Keratinocyte (primary cell): ENCODE measurements at regions not wholly inside any gene's neighbourhood (a gene's known extent, or its start where the extent isn't known, plus 50 kb on each side); places are given as distances from the start of the nearest gene placed in this dataset.

Experiments used
- DNase-seq: peaks from one replicate; pipeline ENCODE4 v3.0.0-alpha.2; 2011; ENCODE audit warnings: low read depth, missing footprints, low spot score
- FAIRE-seq: peaks from 2 replicates; lab custom pipeline; 2011; peaks lifted over from hg19 to GRCh38; lab: Jason Lieb, UNC
- H2AFZ ChIP-seq: 2 replicates; pipeline ENCODE4 v1.6.0; 2012; ENCODE audit warnings: low read length, control low read depth, inconsistent platforms; ENCODE audit not compliant: control insufficient read depth
- H3K27ac ChIP-seq: 2 replicates; pipeline ENCODE4 v1.5.1; 2011; ENCODE audit warnings: low read length; ENCODE audit not compliant: control insufficient read depth, insufficient read depth
- H3K27me3 ChIP-seq: 3 replicates; pipeline ENCODE4 v1.6.0; 2011; ENCODE audit warnings: low read length; ENCODE audit not compliant: control insufficient read depth, insufficient read depth; ENCODE audit errors: extremely low read depth
- H3K36me3 ChIP-seq, 2 experiments: 2 replicates in 1 of 2; 3 replicates in 1 of 2; pipeline ENCODE4 v1.5.1; 2011; ENCODE audit warnings: low read length in 2 of 2, mild to moderate bottlenecking in 1 of 2; ENCODE audit not compliant: control insufficient read depth in 2 of 2, insufficient read depth in 2 of 2; ENCODE audit errors: extremely low read depth in 1 of 2
- H3K4me1 ChIP-seq: 3 replicates; pipeline ENCODE4 v1.5.1; 2011; ENCODE audit warnings: low read length; ENCODE audit not compliant: control insufficient read depth, insufficient read depth; ENCODE audit errors: extremely low read depth
- H3K4me2 ChIP-seq: 3 replicates; pipeline ENCODE4 v1.6.0; 2011; ENCODE audit warnings: low read depth, low read length; ENCODE audit not compliant: control insufficient read depth, insufficient read depth; ENCODE audit errors: extremely low read depth
- H3K4me3 ChIP-seq, 3 experiments: fragments of 200-600 bp in 1 of 3; sonication (generic) in 1 of 3; 2 replicates in 2 of 3; 3 replicates in 1 of 3; pipeline ENCODE4 v1.5.1; 2011 to 2016; ENCODE audit warnings: low read length in 3 of 3, mild to moderate bottlenecking in 3 of 3, control low read depth in 2 of 3, inconsistent platforms in 1 of 3, low read depth in 1 of 3, mixed read lengths in 1 of 3, mixed run types in 1 of 3, moderate library complexity in 1 of 3; ENCODE audit not compliant: control insufficient read depth in 2 of 3, insufficient read depth in 2 of 3; ENCODE audit errors: extremely low read depth in 1 of 3
- H3K79me2 ChIP-seq: 2 replicates; pipeline ENCODE4 v1.6.0; 2012; ENCODE audit warnings: low read length; ENCODE audit not compliant: control insufficient read depth, insufficient read depth
- H3K9ac ChIP-seq: 3 replicates; pipeline ENCODE4 v1.6.0; 2011; ENCODE audit warnings: low read length; ENCODE audit not compliant: control insufficient read depth, insufficient read depth; ENCODE audit errors: extremely low read depth
- H3K9me1 ChIP-seq: 3 replicates; pipeline ENCODE4 v1.6.0; 2011; ENCODE audit warnings: low read length; ENCODE audit not compliant: control insufficient read depth, insufficient read depth; ENCODE audit errors: extremely low read depth
- H3K9me3 ChIP-seq: 2 replicates; pipeline ENCODE4 v1.5.1; 2012; ENCODE audit warnings: low read depth, low read length; ENCODE audit not compliant: control insufficient read depth
- H4K20me1 ChIP-seq: 3 replicates; pipeline ENCODE4 v1.6.0; 2011; ENCODE audit warnings: low read length; ENCODE audit not compliant: control insufficient read depth, insufficient read depth; ENCODE audit errors: extremely low read depth
- EZH2 ChIP-seq: IDR thresholded peaks from one replicate; pipeline ENCODE4 v1.6.1; 2012; ENCODE audit warnings: inconsistent platforms, mild to moderate bottlenecking, low read length, moderate library complexity
- dilution Hi-C: fragments of 300-500 bp; cut with MboI; formaldehyde crosslinking; loops from one replicate; pipeline ENCODE4 v1.7.0; 2020; ENCODE audit warnings: low sequenced_read_pairs; ENCODE audit not compliant: extremely low pct_ligation_motif_present
- TF ChIP-seq, protein P1 (sequence below), 3 experiments: IDR thresholded peaks in 1 of 3; conservative IDR thresholded peaks in 1 of 3; optimal IDR thresholded peaks in 1 of 3; 2 replicates in 2 of 3; 3 replicates in 1 of 3; pipeline versions ENCODE3 to v1.5.1; 2011; ENCODE audit warnings: low read length in 3 of 3, mild to moderate bottlenecking in 3 of 3, moderate library complexity in 2 of 3, control low read depth in 1 of 3, inconsistent platforms in 1 of 3; ENCODE audit not compliant: insufficient read depth in 2 of 3; ENCODE audit errors: extremely low read depth in 1 of 3

DNA sequence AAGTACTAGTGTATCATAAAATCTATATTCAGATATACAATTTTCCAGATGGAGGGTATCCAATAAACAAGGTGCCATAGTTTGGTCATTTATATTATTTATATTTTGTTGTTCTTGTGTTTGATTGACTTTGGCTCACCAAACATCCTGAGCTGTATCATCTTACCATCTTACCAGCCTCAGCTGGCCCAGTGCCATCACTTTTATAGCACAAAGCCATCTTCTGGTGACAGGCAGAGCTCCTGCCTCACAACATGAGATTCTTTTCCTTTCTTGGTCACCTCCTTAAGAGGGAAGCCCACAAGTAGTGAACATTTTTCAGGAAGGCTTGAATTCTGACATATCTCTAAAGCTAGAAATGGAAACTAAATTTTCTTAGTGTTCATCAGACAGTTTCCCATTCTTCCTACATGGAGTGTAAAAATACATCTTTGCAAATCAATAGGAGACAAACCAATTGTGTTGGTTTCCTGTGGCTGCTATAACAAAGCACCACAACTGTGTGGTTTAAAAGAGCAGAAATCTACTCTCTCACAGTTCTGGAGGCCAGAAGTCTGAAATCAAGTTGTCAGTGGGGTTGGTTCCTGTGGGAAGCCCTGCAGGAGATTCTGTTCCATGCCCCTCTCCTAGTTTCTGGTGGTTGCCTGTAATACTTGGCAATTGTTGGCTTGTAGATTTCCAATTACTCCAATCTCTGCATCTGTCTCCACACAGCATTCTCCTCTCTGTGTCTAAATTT, 341.8 kb downstream of the MAN2A1 start:
- H4K20me1 ChIP-seq, result no peaks in the 10 kb centered on the region
- no peak overlapping the region for H3K4me2 ChIP-seq
- TF ChIP-seq, protein P1, sequence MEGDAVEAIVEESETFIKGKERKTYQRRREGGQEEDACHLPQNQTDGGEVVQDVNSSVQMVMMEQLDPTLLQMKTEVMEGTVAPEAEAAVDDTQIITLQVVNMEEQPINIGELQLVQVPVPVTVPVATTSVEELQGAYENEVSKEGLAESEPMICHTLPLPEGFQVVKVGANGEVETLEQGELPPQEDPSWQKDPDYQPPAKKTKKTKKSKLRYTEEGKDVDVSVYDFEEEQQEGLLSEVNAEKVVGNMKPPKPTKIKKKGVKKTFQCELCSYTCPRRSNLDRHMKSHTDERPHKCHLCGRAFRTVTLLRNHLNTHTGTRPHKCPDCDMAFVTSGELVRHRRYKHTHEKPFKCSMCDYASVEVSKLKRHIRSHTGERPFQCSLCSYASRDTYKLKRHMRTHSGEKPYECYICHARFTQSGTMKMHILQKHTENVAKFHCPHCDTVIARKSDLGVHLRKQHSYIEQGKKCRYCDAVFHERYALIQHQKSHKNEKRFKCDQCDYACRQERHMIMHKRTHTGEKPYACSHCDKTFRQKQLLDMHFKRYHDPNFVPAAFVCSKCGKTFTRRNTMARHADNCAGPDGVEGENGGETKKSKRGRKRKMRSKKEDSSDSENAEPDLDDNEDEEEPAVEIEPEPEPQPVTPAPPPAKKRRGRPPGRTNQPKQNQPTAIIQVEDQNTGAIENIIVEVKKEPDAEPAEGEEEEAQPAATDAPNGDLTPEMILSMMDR (optimal IDR thresholded peaks at IDR 0.05 in 1 of 3, IDR thresholded peaks at IDR 0.05 in 1 of 3, conservative IDR thresholded peaks at IDR 0.05 in 1 of 3; ENCODE audit: extremely low read depth in 1 of 3, insufficient read depth in 2 of 3, low read length in 3 of 3), result no peak
- TF ChIP-seq EZH2, result no peak
- DNase-seq (no peak), FAIRE-seq (no peak)
- dilution Hi-C loops, result no loop called here
- no peaks in the 10 kb centered on the region for H3K79me2 ChIP-seq
- no peaks in the 10 kb centered on the region for H3K9me1 ChIP-seq
- no peaks in the 10 kb centered on the region for H3K36me3 ChIP-seq
- H3K9ac ChIP-seq, result no peak overlapping the region
- H3K27me3 ChIP-seq, result no peaks in the 10 kb centered on the region
- no peak overlapping the region for H2AFZ ChIP-seq
- H3K4me1 ChIP-seq, result no peaks in the 10 kb centered on the region
- no peak overlapping the region for H3K4me3 ChIP-seq
- no peak overlapping the region for H3K27ac ChIP-seq
- no peaks in the 10 kb centered on the region for H3K9me3 ChIP-seq

GRCh38 chr5:110032376-110032775, 342.6 kb downstream of the MAN2A1 start:
- Histone ChIP-seq H3K9me3 (no peaks in the 10 kb centered on the region), H3K36me3 (no peaks in the 10 kb centered on the region), H3K9ac (no peak overlapping the region), H2AFZ (no peak overlapping the region), H3K4me1 (no peaks in the 10 kb centered on the region), H3K4me3 (no peak overlapping the region), H3K27me3 (no peaks in the 10 kb centered on the region), H3K79me2 (no peaks in the 10 kb centered on the region), H3K4me2 (no peak overlapping the region), H3K9me1 (no peaks in the 10 kb centered on the region), H3K27ac (no peak overlapping the region), H4K20me1 (no peaks in the 10 kb centered on the region)
- dilution Hi-C loops, result no loop called here
- DNase-seq, result no peak
- TF ChIP-seq, protein P1 (optimal IDR thresholded peaks at IDR 0.05 in 1 of 3, IDR thresholded peaks at IDR 0.05 in 1 of 3, conservative IDR thresholded peaks at IDR 0.05 in 1 of 3; ENCODE audit: extremely low read depth in 1 of 3, insufficient read depth in 2 of 3, low read length in 3 of 3), result no peak
- TF ChIP-seq EZH2, result no peak
- no peak for FAIRE-seq
